Neutrophil (primary cell): ENCODE measurements at regions not wholly inside any gene's neighbourhood (a gene's known extent, or its start where the extent isn't known, plus 50 kb on each side); places are given as distances from the start of the nearest gene placed in this dataset.

Source experiments
- H3K27ac ChIP-seq: fragments of 200-600 bp; sonication (generic); 2 replicates; pipeline ENCODE4 v1.5.1; 2016; ENCODE audit warnings: mild to moderate bottlenecking, moderate library complexity
- H3K27me3 ChIP-seq: fragments of 200-600 bp; sonication (generic); 2 replicates; pipeline ENCODE4 v1.6.0; 2016; ENCODE audit warnings: mild to moderate bottlenecking
- H3K36me3 ChIP-seq: fragments of 200-600 bp; sonication (generic); 2 replicates; pipeline ENCODE4 v1.5.1; 2017
- H3K4me1 ChIP-seq, 2 experiments: fragments of 200-600 bp in 1 of 2; sonication (generic) in 1 of 2; 1 replicate in 1 of 2; 2 replicates in 1 of 2; pipeline versions ENCODE4 v1.5.1 to v1.6.1; 2013 to 2016; ENCODE audit warnings: low read depth in 1 of 2, low read length in 1 of 2, mild to moderate bottlenecking in 1 of 2, moderate library complexity in 1 of 2; ENCODE audit not compliant: control insufficient read depth in 1 of 2, insufficient read depth in 1 of 2
- H3K4me3 ChIP-seq, 2 experiments: fragments of 200-600 bp in 1 of 2; sonication (generic) in 1 of 2; 1 replicate in 1 of 2; 2 replicates in 1 of 2; pipeline ENCODE4 v1.5.1; 2013 to 2016; ENCODE audit warnings: low read depth in 1 of 2, low read length in 1 of 2, mild to moderate bottlenecking in 1 of 2, moderate library complexity in 1 of 2
- H3K9me3 ChIP-seq: fragments of 200-600 bp; sonication (generic); 2 replicates; pipeline ENCODE4 v1.5.1; 2016
- TF ChIP-seq, protein P1 (sequence below): fragments of 200-600 bp; sonication (generic); IDR thresholded peaks from 2 replicates; pipeline ENCODE4 v1.5.1; 2016; ENCODE audit warnings: antibody characterized with exemption

DNA sequence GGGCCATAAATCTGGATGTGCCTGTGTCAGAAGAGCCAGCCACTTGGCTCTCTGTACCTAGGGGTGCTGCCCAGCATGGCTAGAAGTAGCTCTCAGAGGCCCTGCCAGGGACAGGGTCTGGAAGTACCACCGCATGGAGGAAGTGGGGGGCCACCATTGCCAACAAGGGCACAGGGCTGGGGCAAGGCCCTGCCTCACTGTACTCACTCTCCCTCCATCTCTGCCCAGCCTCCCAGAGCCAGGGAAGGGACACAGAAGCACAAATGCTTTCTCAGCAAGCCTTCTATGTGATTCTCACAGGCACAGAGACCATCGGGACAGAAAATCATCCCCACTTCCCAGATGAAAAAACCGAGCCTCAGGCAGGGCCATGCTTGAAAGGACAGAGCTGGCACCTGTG is 138.1 kb downstream of the C5orf15 start:
- H3K27ac ChIP-seq = no peak overlapping the region

DNA sequence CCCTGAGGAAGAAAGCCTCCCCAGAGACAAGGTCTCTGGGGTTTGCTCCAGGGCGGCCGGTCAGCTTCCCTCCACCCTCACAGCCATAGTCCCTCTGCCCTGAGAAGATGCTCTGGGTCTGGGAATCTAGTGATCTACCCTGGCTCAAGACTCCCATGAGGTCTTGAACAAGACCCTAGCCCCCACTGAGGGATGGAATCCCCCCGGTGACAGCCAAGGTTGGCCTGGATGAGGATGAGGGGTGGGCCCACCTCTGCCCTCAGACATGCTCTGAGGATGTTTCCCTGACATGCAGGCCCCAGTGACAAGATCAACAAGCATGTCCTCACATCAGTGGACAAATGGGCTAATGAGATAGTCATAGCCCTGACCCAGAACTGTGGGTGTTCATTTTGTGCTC is 138.6 kb downstream of the C5orf15 start:
- H3K4me3 ChIP-seq = no peak overlapping the region
- no peak overlapping the region for H3K27ac ChIP-seq
- no peaks in the 10 kb centered on the region for H3K36me3 ChIP-seq
- no peaks in the 10 kb centered on the region for H3K4me1 ChIP-seq
- no peaks in the 10 kb centered on the region for H3K9me3 ChIP-seq
- TF ChIP-seq, protein P1, sequence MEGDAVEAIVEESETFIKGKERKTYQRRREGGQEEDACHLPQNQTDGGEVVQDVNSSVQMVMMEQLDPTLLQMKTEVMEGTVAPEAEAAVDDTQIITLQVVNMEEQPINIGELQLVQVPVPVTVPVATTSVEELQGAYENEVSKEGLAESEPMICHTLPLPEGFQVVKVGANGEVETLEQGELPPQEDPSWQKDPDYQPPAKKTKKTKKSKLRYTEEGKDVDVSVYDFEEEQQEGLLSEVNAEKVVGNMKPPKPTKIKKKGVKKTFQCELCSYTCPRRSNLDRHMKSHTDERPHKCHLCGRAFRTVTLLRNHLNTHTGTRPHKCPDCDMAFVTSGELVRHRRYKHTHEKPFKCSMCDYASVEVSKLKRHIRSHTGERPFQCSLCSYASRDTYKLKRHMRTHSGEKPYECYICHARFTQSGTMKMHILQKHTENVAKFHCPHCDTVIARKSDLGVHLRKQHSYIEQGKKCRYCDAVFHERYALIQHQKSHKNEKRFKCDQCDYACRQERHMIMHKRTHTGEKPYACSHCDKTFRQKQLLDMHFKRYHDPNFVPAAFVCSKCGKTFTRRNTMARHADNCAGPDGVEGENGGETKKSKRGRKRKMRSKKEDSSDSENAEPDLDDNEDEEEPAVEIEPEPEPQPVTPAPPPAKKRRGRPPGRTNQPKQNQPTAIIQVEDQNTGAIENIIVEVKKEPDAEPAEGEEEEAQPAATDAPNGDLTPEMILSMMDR = no peak
- H3K27me3 ChIP-seq = peaks cover 5% of the 10 kb centered on the region

More for the DNA sequence above, 138.1 kb downstream of the C5orf15 start:
- TF ChIP-seq, protein P1 = no peak
- Histone ChIP-seq H3K36me3 (no peaks in the 10 kb centered on the region), H3K4me3 (no peak overlapping the region), H3K4me1 (no peaks in the 10 kb centered on the region), H3K27me3 (peaks cover 10% of the 10 kb centered on the region), H3K9me3 (no peaks in the 10 kb centered on the region)

DNA sequence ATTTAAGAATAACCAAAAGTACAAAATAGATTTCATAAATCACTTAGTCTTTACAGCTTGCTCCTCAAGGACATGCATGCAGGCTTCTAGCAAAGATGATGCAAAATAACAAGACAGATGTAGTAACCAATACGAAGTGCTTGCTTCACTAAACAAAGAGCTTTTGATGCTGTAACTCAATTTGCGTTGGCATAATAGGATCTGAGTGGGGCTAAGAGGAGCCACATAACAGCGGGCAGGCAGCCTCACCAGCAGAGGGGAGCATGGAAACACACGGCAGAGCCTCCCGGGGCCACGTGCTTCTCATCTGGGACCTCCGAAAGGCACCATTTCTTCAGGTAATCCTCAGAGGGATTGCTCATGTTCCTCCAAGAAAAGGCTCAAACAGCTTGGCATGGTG is 139.7 kb downstream of the C5orf15 start:
- TF ChIP-seq, protein P1 = no peak
- H3K9me3 ChIP-seq = no peaks in the 10 kb centered on the region
- no peaks in the 10 kb centered on the region for H3K36me3 ChIP-seq
- no peaks in the 10 kb centered on the region for H3K27me3 ChIP-seq
- H3K27ac ChIP-seq = no peak overlapping the region
- no peak overlapping the region for H3K4me3 ChIP-seq
- no peaks in the 10 kb centered on the region for H3K4me1 ChIP-seq

DNA sequence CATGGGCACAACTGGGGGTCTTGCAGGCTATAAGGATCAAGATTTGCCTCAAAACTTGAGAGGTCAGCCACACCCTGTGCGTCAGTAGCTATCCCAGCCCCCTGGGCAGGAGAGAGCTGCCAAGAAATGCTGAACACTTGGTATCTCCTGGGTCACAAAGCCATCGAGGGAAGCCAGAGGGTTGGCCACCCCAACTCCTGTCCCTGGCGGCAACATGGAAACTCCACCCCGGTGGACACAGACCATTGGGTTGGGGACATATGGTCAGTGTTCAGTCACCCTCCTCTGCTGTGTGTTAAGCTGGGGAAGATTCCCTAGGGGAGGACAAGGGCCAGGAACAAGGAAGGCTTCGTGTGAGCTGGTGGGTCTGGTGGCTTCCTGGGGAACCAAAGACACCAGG is 140.6 kb downstream of the C5orf15 start:
- no peaks in the 10 kb centered on the region for H3K36me3 ChIP-seq
- H3K4me3 ChIP-seq = no peak overlapping the region
- H3K9me3 ChIP-seq = no peaks in the 10 kb centered on the region
- H3K27me3 ChIP-seq = no peaks in the 10 kb centered on the region
- TF ChIP-seq, protein P1 = no peak
- no peak overlapping the region for H3K27ac ChIP-seq
- H3K4me1 ChIP-seq = no peaks in the 10 kb centered on the region

DNA sequence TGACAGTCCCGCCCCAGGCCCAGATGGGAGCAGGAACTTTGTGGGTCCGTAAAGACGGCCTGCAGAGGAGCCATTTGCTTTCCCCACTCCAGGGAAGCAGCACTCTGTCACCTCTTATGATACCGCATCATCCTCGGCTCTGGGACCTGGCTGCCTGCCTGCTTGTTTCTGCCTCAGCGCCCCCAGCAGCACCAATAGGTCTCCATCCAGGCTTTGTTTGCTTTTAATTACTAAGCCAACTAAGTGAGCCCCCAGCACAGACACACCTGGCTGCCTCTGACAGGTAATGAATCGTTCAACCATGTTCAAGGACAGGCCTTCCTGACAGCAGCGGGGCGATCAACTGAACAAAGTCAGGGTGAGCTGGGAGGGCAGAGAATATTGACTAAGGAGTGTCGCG is 141.4 kb downstream of the C5orf15 start:
- H3K4me3 ChIP-seq = no peak overlapping the region
- TF ChIP-seq, protein P1 = no peak
- no peak overlapping the region for H3K27ac ChIP-seq
- H3K4me1 ChIP-seq = no peaks in the 10 kb centered on the region
- no peaks in the 10 kb centered on the region for H3K27me3 ChIP-seq
- H3K9me3 ChIP-seq = no peaks in the 10 kb centered on the region
- no peaks in the 10 kb centered on the region for H3K36me3 ChIP-seq

DNA sequence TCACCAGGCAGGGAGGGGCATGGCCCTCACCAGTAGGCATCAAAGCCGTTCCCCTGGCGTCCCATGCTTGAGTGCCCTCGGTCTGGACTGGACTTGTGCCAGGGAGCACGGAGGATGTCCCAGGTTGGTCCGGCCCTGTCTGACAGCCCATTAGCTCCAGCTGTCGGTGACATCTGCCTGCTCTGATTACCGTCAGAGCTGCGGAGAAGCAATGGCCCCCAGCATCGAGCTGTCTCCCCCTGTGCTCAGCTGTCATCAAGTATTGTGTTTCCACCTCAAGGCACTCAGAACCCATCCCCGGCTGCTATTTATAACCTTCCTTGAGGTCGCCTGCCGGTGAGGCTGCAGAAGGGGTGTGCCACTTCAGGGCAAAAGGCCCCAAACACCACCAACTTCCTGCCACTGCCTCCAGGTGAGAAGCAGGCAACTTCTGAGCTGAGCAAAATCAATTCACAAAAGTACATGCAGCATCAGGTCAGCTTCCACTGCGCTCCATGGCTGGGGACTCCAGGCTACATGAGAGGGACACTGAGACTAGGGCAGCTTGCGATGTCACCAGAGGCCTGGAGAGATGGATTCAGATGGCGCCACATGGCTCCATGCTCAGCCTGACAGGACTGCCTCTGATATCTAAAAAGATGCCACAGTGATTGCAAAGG is 142.7 kb downstream of the C5orf15 start:
- Histone ChIP-seq H3K27ac (no peak overlapping the region), H3K4me3 (no peak overlapping the region), H3K9me3 (no peaks in the 10 kb centered on the region)

More for the DNA sequence above, 142.7 kb downstream of the C5orf15 start:
- H3K4me1 ChIP-seq = no peaks in the 10 kb centered on the region
- H3K36me3 ChIP-seq = no peaks in the 10 kb centered on the region
- TF ChIP-seq, protein P1 = no peak
- H3K27me3 ChIP-seq = peaks cover 10% of the 10 kb centered on the region
